ENCODE measurements at regions not wholly inside any gene's neighbourhood (a gene's known extent, or its start where the extent isn't known, plus 50 kb on each side); places are given as distances from the start of the nearest gene placed in this dataset.

DNA sequence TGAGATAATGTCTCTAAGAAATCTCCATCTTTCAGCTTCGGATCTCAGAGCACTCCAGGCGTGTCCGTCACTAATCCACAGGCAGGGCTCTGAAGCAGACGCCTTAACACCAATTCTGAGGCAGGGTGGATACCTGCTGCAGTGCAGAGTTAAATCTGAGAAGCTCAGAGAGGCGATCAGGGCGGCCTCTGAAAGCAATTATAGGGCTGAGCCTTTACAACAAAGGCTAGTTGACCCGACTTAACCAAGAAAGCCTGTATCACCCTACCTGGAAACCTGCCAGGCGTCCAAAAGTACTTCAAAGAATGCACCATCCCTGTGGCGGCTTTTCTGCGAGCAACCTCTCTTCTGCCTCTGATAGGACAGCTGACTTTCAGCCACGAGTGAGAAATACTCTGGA is 134.8 kb upstream of the MSX2 start:
- no peak overlapping the region for H3K4me3 ChIP-seq
- no peaks in the 10 kb centered on the region for H3K36me3 ChIP-seq
- no peaks in the 10 kb centered on the region for H3K9me3 ChIP-seq
- intact Hi-C loops (cut with DNase I; ENCODE audit: low total_unique reads), result no loop called here
- DNase-seq (ENCODE audit: low spot score in 2 of 2), result no peak
- no peaks in the 10 kb centered on the region for H3K27me3 ChIP-seq
- TF ChIP-seq, protein P1, sequence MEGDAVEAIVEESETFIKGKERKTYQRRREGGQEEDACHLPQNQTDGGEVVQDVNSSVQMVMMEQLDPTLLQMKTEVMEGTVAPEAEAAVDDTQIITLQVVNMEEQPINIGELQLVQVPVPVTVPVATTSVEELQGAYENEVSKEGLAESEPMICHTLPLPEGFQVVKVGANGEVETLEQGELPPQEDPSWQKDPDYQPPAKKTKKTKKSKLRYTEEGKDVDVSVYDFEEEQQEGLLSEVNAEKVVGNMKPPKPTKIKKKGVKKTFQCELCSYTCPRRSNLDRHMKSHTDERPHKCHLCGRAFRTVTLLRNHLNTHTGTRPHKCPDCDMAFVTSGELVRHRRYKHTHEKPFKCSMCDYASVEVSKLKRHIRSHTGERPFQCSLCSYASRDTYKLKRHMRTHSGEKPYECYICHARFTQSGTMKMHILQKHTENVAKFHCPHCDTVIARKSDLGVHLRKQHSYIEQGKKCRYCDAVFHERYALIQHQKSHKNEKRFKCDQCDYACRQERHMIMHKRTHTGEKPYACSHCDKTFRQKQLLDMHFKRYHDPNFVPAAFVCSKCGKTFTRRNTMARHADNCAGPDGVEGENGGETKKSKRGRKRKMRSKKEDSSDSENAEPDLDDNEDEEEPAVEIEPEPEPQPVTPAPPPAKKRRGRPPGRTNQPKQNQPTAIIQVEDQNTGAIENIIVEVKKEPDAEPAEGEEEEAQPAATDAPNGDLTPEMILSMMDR (IDR thresholded peaks at IDR 0.05), result no peak
- TF ChIP-seq POLR2AphosphoS5 (IDR thresholded peaks at IDR 0.05) (no peak), POLR2A (IDR thresholded peaks at IDR 0.05) (no peak)
- no peak overlapping the region for H3K27ac ChIP-seq
- H3K4me1 ChIP-seq, result no peaks in the 10 kb centered on the region

DNA sequence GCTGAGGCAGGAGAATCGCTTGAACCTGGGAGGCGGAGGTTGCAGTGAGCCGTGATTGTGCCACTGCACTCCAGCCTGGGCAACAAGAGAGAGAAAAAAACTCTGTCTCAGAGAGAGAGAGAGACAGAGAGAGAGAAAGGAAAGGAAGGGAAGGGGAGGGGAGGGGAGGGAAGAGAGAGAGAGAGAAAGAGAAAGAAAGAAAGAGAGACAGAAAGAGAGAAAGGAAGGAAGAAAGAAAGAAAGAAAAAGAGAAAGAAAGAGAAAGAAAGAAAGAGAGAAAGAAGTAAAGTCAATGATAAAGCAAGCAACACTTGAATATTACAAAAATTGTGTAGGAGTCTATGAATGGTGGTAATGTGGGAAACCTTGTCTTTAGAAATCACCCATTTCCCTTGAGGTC is 133.6 kb upstream of the MSX2 start:
- H3K27ac ChIP-seq, result no peak overlapping the region
- intact Hi-C loops (cut with DNase I; ENCODE audit: low total_unique reads), result no loop called here
- H3K36me3 ChIP-seq, result no peaks in the 10 kb centered on the region
- H3K4me3 ChIP-seq, result no peak overlapping the region
- no peaks in the 10 kb centered on the region for H3K9me3 ChIP-seq
- no peak for DNase-seq (ENCODE audit: low spot score in 2 of 2)
- no peaks in the 10 kb centered on the region for H3K4me1 ChIP-seq
- H3K27me3 ChIP-seq, result no peaks in the 10 kb centered on the region
- TF ChIP-seq, protein P1 (IDR thresholded peaks at IDR 0.05), result no peak
- TF ChIP-seq POLR2A (IDR thresholded peaks at IDR 0.05) (no peak), POLR2AphosphoS5 (IDR thresholded peaks at IDR 0.05) (no peak)

DNA sequence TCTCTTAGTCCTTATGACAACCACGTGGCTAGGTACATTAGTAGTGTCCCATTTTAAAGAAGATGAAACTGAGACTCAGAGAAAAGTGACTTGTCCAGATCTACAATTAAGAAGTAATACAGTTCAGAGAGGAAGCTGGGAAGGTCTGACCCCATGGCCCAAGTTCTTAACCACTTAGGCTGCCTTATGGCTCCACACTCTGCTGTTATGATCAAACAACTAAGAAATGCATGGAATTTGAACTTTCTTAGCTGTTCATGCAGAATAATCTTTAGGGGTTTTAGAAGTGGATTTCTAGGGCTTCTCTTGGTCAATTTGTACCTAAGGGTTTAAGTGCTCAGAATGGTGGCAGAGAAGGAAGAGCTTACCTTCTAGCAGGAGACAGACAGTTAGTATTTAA is 128.0 kb upstream of the MSX2 start:
- Histone ChIP-seq H3K4me3 (no peak overlapping the region), H3K4me1 (no peaks in the 10 kb centered on the region), H3K27me3 (no peaks in the 10 kb centered on the region), H3K36me3 (no peaks in the 10 kb centered on the region), H3K9me3 (no peaks in the 10 kb centered on the region), H3K27ac (no peak overlapping the region)
- TF ChIP-seq POLR2A (IDR thresholded peaks at IDR 0.05), result no peak
- TF ChIP-seq POLR2AphosphoS5 (IDR thresholded peaks at IDR 0.05), result no peak
- TF ChIP-seq, protein P1 (IDR thresholded peaks at IDR 0.05), result no peak
- no peak for DNase-seq (ENCODE audit: low spot score in 2 of 2)
- intact Hi-C loops (cut with DNase I; ENCODE audit: low total_unique reads), result no loop called here

DNA sequence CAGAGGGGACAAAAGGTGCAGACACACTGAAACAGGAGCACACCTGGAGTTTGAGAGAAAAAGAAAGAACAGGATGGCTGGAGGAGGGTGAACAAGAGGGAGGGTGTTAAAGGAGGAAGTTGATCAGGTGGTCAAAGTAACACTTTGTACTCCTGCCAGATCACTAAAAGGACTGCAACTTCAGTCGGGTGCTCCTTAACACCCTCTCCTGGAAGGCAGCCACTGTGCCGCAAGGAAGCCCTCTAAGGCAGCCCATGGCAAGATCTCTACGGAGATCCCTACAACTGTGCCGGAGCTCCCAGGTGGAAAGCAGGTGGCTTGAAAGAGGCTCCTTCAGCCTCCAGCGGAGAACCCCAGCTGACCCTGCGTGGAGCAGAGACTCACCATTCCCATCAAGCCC is 124.4 kb upstream of the MSX2 start:
- intact Hi-C loops (cut with DNase I; ENCODE audit: low total_unique reads), result no loop called here
- Histone ChIP-seq H3K4me1 (no peaks in the 10 kb centered on the region), H3K36me3 (no peaks in the 10 kb centered on the region), H3K9me3 (no peaks in the 10 kb centered on the region), H3K27ac (no peak overlapping the region), H3K27me3 (no peaks in the 10 kb centered on the region), H3K4me3 (no peak overlapping the region)
- no peak for DNase-seq (ENCODE audit: low spot score in 2 of 2)
- TF ChIP-seq POLR2A (IDR thresholded peaks at IDR 0.05) (no peak), POLR2AphosphoS5 (IDR thresholded peaks at IDR 0.05) (no peak)
- TF ChIP-seq, protein P1 (IDR thresholded peaks at IDR 0.05), result no peak

- Histone ChIP-seq H3K27me3 (no peaks in the 10 kb centered on the region), H3K36me3 (no peaks in the 10 kb centered on the region), H3K4me3 (no peak overlapping the region), H3K27ac (no peak overlapping the region), H3K4me1 (no peaks in the 10 kb centered on the region), H3K9me3 (no peaks in the 10 kb centered on the region)
- intact Hi-C loops (cut with DNase I; ENCODE audit: low total_unique reads), result no loop called here
- DNase-seq (ENCODE audit: low spot score in 2 of 2), result no peak
- TF ChIP-seq POLR2AphosphoS5 (IDR thresholded peaks at IDR 0.05) (no peak), POLR2A (IDR thresholded peaks at IDR 0.05) (no peak)
- TF ChIP-seq, protein P1 (IDR thresholded peaks at IDR 0.05), result no peak
Observed at GRCh38 chr5:174601946-174602345, 122.4 kb upstream of the MSX2 start.
